ENCODE measurements at regions not wholly inside any gene's neighbourhood (a gene's known extent, or its start where the extent isn't known, plus 50 kb on each side); places are given as distances from the start of the nearest gene placed in this dataset.

- no peak for DNase-seq (ENCODE audit: low read depth)
- in situ Hi-C loops (cut with HindIII; ENCODE audit: low pct_unique_long_range_greater_than_20kb, low sequenced_read_pairs), result no loop called here
These were observed 55.4 kb upstream of the NLK start for GRCh38 chr17:27986805-27987684.

GRCh38 chr17:27989046-27989445 is 53.4 kb upstream of the NLK start:
- in situ Hi-C loops (cut with HindIII; ENCODE audit: low pct_unique_long_range_greater_than_20kb, low sequenced_read_pairs), result no loop called here
- no peak for DNase-seq (ENCODE audit: low read depth)

- in situ Hi-C loops (cut with HindIII; ENCODE audit: low pct_unique_long_range_greater_than_20kb, low sequenced_read_pairs), result no loop called here
- no peak for DNase-seq (ENCODE audit: low read depth)
These were observed 52.4 kb upstream of the NLK start for GRCh38 chr17:27990100-27990499.

- in situ Hi-C loops (cut with HindIII; ENCODE audit: low pct_unique_long_range_greater_than_20kb, low sequenced_read_pairs), result no loop called here
- no peak for DNase-seq (ENCODE audit: low read depth)
These were observed 51.5 kb upstream of the NLK start for GRCh38 chr17:27990979-27991378.

- DNase-seq (ENCODE audit: low read depth), result no peak
- in situ Hi-C loops (cut with HindIII; ENCODE audit: low pct_unique_long_range_greater_than_20kb, low sequenced_read_pairs), result no loop called here
These were observed 50.9 kb upstream of the NLK start for GRCh38 chr17:27991462-27991993.

Measured in Caki2 (cell line).